Keratinocyte (primary cell): ENCODE measurements at regions not wholly inside any gene's neighbourhood (a gene's known extent, or its start where the extent isn't known, plus 50 kb on each side); places are given as distances from the start of the nearest gene placed in this dataset.
"Not testable (repeated sequence)": the region's sequence is repeated elsewhere in the genome, so short reads cannot be mapped to it uniquely, and the experiment has no call there.

Source experiments
- DNase-seq: peaks from one replicate; pipeline ENCODE4 v3.0.0-alpha.2; 2011; ENCODE audit warnings: low read depth, missing footprints, low spot score
- FAIRE-seq: peaks from 2 replicates; lab custom pipeline; 2011; peaks lifted over from hg19 to GRCh38; lab: Jason Lieb, UNC
- H2AFZ ChIP-seq: 2 replicates; pipeline ENCODE4 v1.6.0; 2012; ENCODE audit warnings: low read length, control low read depth, inconsistent platforms; ENCODE audit not compliant: control insufficient read depth
- H3K27ac ChIP-seq: 2 replicates; pipeline ENCODE4 v1.5.1; 2011; ENCODE audit warnings: low read length; ENCODE audit not compliant: control insufficient read depth, insufficient read depth
- H3K27me3 ChIP-seq: 3 replicates; pipeline ENCODE4 v1.6.0; 2011; ENCODE audit warnings: low read length; ENCODE audit not compliant: control insufficient read depth, insufficient read depth; ENCODE audit errors: extremely low read depth
- H3K36me3 ChIP-seq, 2 experiments: 2 replicates in 1 of 2; 3 replicates in 1 of 2; pipeline ENCODE4 v1.5.1; 2011; ENCODE audit warnings: low read length in 2 of 2, mild to moderate bottlenecking in 1 of 2; ENCODE audit not compliant: control insufficient read depth in 2 of 2, insufficient read depth in 2 of 2; ENCODE audit errors: extremely low read depth in 1 of 2
- H3K4me1 ChIP-seq: 3 replicates; pipeline ENCODE4 v1.5.1; 2011; ENCODE audit warnings: low read length; ENCODE audit not compliant: control insufficient read depth, insufficient read depth; ENCODE audit errors: extremely low read depth
- H3K4me2 ChIP-seq: 3 replicates; pipeline ENCODE4 v1.6.0; 2011; ENCODE audit warnings: low read depth, low read length; ENCODE audit not compliant: control insufficient read depth, insufficient read depth; ENCODE audit errors: extremely low read depth
- H3K4me3 ChIP-seq, 3 experiments: fragments of 200-600 bp in 1 of 3; sonication (generic) in 1 of 3; 2 replicates in 2 of 3; 3 replicates in 1 of 3; pipeline ENCODE4 v1.5.1; 2011 to 2016; ENCODE audit warnings: low read length in 3 of 3, mild to moderate bottlenecking in 3 of 3, control low read depth in 2 of 3, inconsistent platforms in 1 of 3, low read depth in 1 of 3, mixed read lengths in 1 of 3, mixed run types in 1 of 3, moderate library complexity in 1 of 3; ENCODE audit not compliant: control insufficient read depth in 2 of 3, insufficient read depth in 2 of 3; ENCODE audit errors: extremely low read depth in 1 of 3
- H3K79me2 ChIP-seq: 2 replicates; pipeline ENCODE4 v1.6.0; 2012; ENCODE audit warnings: low read length; ENCODE audit not compliant: control insufficient read depth, insufficient read depth
- H3K9ac ChIP-seq: 3 replicates; pipeline ENCODE4 v1.6.0; 2011; ENCODE audit warnings: low read length; ENCODE audit not compliant: control insufficient read depth, insufficient read depth; ENCODE audit errors: extremely low read depth
- H3K9me1 ChIP-seq: 3 replicates; pipeline ENCODE4 v1.6.0; 2011; ENCODE audit warnings: low read length; ENCODE audit not compliant: control insufficient read depth, insufficient read depth; ENCODE audit errors: extremely low read depth
- H3K9me3 ChIP-seq: 2 replicates; pipeline ENCODE4 v1.5.1; 2012; ENCODE audit warnings: low read depth, low read length; ENCODE audit not compliant: control insufficient read depth
- H4K20me1 ChIP-seq: 3 replicates; pipeline ENCODE4 v1.6.0; 2011; ENCODE audit warnings: low read length; ENCODE audit not compliant: control insufficient read depth, insufficient read depth; ENCODE audit errors: extremely low read depth
- CTCF ChIP-seq, 3 experiments: IDR thresholded peaks in 1 of 3; conservative IDR thresholded peaks in 1 of 3; optimal IDR thresholded peaks in 1 of 3; 2 replicates in 2 of 3; 3 replicates in 1 of 3; pipeline versions ENCODE3 to v1.5.1; 2011; ENCODE audit warnings: low read length in 3 of 3, mild to moderate bottlenecking in 3 of 3, moderate library complexity in 2 of 3, control low read depth in 1 of 3, inconsistent platforms in 1 of 3; ENCODE audit not compliant: insufficient read depth in 2 of 3; ENCODE audit errors: extremely low read depth in 1 of 3
- EZH2 ChIP-seq: IDR thresholded peaks from one replicate; pipeline ENCODE4 v1.6.1; 2012; ENCODE audit warnings: inconsistent platforms, mild to moderate bottlenecking, low read length, moderate library complexity
- dilution Hi-C: fragments of 300-500 bp; cut with MboI; formaldehyde crosslinking; loops from one replicate; pipeline ENCODE4 v1.7.0; 2020; ENCODE audit warnings: low sequenced_read_pairs; ENCODE audit not compliant: extremely low pct_ligation_motif_present

GRCh38 chr2:171266102-171266501, 105.4 kb upstream of the TLK1 start:
- H3K27ac ChIP-seq = no peak overlapping the region
- no peak overlapping the region for H3K9ac ChIP-seq
- H3K36me3 ChIP-seq = no peaks in the 10 kb centered on the region
- no peaks in the 10 kb centered on the region for H4K20me1 ChIP-seq
- no peak overlapping the region for H2AFZ ChIP-seq
- no peak overlapping the region for H3K4me2 ChIP-seq
- H3K79me2 ChIP-seq = no peaks in the 10 kb centered on the region
- H3K4me3 ChIP-seq = no peak overlapping the region
- TF ChIP-seq CTCF (optimal IDR thresholded peaks at IDR 0.05 in 1 of 3, IDR thresholded peaks at IDR 0.05 in 1 of 3, conservative IDR thresholded peaks at IDR 0.05 in 1 of 3; ENCODE audit: extremely low read depth in 1 of 3, insufficient read depth in 2 of 3, low read length in 3 of 3) = no peak
- no peak for TF ChIP-seq EZH2
- DNase-seq = no peak
- H3K4me1 ChIP-seq = peaks cover 3% of the 10 kb centered on the region
- FAIRE-seq = no peak
- no peaks in the 10 kb centered on the region for H3K9me1 ChIP-seq
- no peaks in the 10 kb centered on the region for H3K27me3 ChIP-seq
- dilution Hi-C loops = no loop called here
- no peaks in the 10 kb centered on the region for H3K9me3 ChIP-seq

GRCh38 chr2:171261529-171261928, 100.8 kb upstream of the TLK1 start:
- H3K27me3 ChIP-seq, dilution Hi-C loops, H3K4me3 ChIP-seq, DNase-seq, H4K20me1 ChIP-seq, FAIRE-seq, H3K36me3 ChIP-seq, H3K79me2 ChIP-seq, H3K4me2 ChIP-seq, H2AFZ ChIP-seq, H3K9me3 ChIP-seq, H3K9ac ChIP-seq, H3K27ac ChIP-seq, H3K9me1 ChIP-seq, H3K4me1 ChIP-seq: not testable (repeated sequence)
